ENCODE measurements at regions not wholly inside any gene's neighbourhood (a gene's known extent, or its start where the extent isn't known, plus 50 kb on each side); places are given as distances from the start of the nearest gene placed in this dataset.

DNA sequence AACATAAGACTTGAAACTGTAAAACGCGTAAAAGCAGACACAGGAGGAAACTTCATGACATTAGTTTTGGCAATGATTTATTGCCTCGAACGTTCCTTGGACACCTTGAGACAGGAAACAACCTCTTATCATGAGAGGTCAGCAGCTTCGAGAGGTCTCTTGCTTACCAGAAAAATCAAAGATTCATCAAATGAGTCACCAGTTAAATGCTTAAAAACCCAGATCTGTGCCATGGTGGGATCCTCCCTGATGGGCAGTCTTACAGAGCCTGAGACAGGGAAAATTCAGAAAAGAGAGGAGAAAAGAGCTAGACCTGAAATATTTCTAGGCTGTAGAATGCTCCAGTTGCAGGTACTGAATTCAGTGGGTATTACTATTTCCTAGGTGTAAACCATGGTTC lies 1093.9 kb downstream of the AACS start:
- H3K27me3 Mint-ChIP-seq (ENCODE audit: unreplicated experiment), result no peaks in the 10 kb centered on the region
- DNase-seq (ENCODE audit: extremely low spot score, unreplicated experiment), result no peak
- no peaks in the 10 kb centered on the region for H3K36me3 Mint-ChIP-seq (ENCODE audit: unreplicated experiment)
- H3K27ac Mint-ChIP-seq (ENCODE audit: unreplicated experiment), result no peak overlapping the region
- H3K4me1 Mint-ChIP-seq (ENCODE audit: unreplicated experiment), result no peaks in the 10 kb centered on the region
- TF ChIP-seq, protein P1, sequence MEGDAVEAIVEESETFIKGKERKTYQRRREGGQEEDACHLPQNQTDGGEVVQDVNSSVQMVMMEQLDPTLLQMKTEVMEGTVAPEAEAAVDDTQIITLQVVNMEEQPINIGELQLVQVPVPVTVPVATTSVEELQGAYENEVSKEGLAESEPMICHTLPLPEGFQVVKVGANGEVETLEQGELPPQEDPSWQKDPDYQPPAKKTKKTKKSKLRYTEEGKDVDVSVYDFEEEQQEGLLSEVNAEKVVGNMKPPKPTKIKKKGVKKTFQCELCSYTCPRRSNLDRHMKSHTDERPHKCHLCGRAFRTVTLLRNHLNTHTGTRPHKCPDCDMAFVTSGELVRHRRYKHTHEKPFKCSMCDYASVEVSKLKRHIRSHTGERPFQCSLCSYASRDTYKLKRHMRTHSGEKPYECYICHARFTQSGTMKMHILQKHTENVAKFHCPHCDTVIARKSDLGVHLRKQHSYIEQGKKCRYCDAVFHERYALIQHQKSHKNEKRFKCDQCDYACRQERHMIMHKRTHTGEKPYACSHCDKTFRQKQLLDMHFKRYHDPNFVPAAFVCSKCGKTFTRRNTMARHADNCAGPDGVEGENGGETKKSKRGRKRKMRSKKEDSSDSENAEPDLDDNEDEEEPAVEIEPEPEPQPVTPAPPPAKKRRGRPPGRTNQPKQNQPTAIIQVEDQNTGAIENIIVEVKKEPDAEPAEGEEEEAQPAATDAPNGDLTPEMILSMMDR (IDR thresholded peaks at IDR 0.05), result no peak
- no peak overlapping the region for H3K4me3 Mint-ChIP-seq (ENCODE audit: unreplicated experiment)
- H3K9me3 Mint-ChIP-seq (ENCODE audit: unreplicated experiment), result peaks cover 67% of the 10 kb centered on the region

DNA sequence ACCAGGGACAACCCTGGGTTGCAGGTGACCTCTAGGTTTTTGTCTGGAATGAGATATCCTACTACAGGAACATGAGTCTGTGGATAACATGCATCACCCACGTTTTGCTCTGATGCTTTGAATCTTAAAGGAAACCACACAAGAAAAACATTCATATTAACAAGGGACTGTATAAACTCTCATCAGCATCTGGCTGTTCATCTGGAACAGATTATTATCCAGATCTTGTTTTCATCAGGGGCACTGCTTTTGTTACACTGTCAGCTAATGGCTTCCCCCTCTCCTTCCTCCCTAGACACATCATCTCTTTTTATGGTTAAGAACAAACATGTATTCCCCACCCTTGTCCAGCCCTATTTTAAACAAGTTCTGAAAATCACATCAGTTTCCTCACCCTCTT lies 1095.7 kb downstream of the AACS start:
- peaks cover 67% of the 10 kb centered on the region for H3K9me3 Mint-ChIP-seq (ENCODE audit: unreplicated experiment)
- TF ChIP-seq, protein P1 (IDR thresholded peaks at IDR 0.05), result no peak
- no peaks in the 10 kb centered on the region for H3K36me3 Mint-ChIP-seq (ENCODE audit: unreplicated experiment)
- no peak for DNase-seq (ENCODE audit: extremely low spot score, unreplicated experiment)
- no peak overlapping the region for H3K4me3 Mint-ChIP-seq (ENCODE audit: unreplicated experiment)
- no peak overlapping the region for H3K27ac Mint-ChIP-seq (ENCODE audit: unreplicated experiment)
- no peaks in the 10 kb centered on the region for H3K27me3 Mint-ChIP-seq (ENCODE audit: unreplicated experiment)
- H3K4me1 Mint-ChIP-seq (ENCODE audit: unreplicated experiment), result no peaks in the 10 kb centered on the region

DNA sequence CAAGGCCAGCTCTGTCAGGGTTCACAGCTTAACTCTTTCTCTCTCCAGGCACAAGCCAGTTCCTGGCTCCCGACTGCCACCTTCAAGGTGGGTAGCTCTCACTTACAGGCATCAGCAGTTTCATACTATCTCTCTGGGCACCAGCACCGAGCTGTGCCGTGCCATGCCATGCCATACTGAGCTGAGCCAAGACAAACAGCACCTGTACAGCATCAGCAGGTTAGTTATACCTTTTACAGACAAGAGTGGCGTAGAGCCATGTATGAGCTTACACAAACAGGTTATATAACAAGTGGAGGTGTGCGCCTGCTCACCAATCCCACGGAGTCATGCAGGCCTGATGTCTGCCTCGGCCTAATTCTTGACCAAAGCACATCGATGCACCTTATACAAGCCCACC lies 1098.7 kb downstream of the AACS start:
- peaks cover 62% of the 10 kb centered on the region for H3K9me3 Mint-ChIP-seq (ENCODE audit: unreplicated experiment)
- H3K27ac Mint-ChIP-seq (ENCODE audit: unreplicated experiment), result no peak overlapping the region
- TF ChIP-seq, protein P1 (IDR thresholded peaks at IDR 0.05), result no peak
- H3K4me3 Mint-ChIP-seq (ENCODE audit: unreplicated experiment), result no peak overlapping the region
- no peaks in the 10 kb centered on the region for H3K36me3 Mint-ChIP-seq (ENCODE audit: unreplicated experiment)
- H3K27me3 Mint-ChIP-seq (ENCODE audit: unreplicated experiment), result no peaks in the 10 kb centered on the region
- no peak for DNase-seq (ENCODE audit: extremely low spot score, unreplicated experiment)
- H3K4me1 Mint-ChIP-seq (ENCODE audit: unreplicated experiment), result no peaks in the 10 kb centered on the region

DNA sequence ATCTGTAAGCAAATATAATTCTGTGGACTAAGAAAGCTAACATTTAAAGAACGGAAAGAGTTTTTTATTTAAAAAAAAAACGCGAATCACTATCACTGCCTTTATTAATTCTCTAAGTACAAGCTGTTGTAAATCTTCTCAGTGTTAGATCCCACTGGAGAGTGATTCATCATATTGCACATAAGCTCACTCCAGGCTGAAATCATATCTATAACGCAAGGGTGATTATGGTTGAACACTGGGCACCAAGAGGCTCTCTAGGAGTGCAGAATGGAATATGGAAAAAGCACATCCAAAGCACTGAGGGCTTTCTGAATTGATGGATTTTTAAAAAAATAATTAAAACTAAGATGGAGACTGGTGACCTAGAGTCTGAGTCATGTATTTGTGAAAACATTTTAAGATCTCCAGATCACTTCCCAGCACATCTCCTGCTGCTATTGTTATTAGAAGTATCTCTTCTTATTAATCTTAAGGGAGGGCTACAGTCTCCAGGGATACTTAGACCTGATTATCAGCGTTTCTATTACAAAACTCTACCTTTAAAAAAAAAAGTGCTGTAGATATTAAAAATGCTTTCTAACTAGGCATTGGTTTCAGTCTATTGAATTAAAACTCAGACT lies 1106.8 kb downstream of the AACS start:
- TF ChIP-seq, protein P1 (IDR thresholded peaks at IDR 0.05), result no peak
- H3K9me3 Mint-ChIP-seq (ENCODE audit: unreplicated experiment), result peaks cover 20% of the 10 kb centered on the region
- H3K27ac Mint-ChIP-seq (ENCODE audit: unreplicated experiment), result no peak overlapping the region
- no peak overlapping the region for H3K4me3 Mint-ChIP-seq (ENCODE audit: unreplicated experiment)
- no peak for DNase-seq (ENCODE audit: extremely low spot score, unreplicated experiment)
- H3K27me3 Mint-ChIP-seq (ENCODE audit: unreplicated experiment), result no peaks in the 10 kb centered on the region
- H3K36me3 Mint-ChIP-seq (ENCODE audit: unreplicated experiment), result no peaks in the 10 kb centered on the region
- H3K4me1 Mint-ChIP-seq (ENCODE audit: unreplicated experiment), result no peaks in the 10 kb centered on the region

DNA sequence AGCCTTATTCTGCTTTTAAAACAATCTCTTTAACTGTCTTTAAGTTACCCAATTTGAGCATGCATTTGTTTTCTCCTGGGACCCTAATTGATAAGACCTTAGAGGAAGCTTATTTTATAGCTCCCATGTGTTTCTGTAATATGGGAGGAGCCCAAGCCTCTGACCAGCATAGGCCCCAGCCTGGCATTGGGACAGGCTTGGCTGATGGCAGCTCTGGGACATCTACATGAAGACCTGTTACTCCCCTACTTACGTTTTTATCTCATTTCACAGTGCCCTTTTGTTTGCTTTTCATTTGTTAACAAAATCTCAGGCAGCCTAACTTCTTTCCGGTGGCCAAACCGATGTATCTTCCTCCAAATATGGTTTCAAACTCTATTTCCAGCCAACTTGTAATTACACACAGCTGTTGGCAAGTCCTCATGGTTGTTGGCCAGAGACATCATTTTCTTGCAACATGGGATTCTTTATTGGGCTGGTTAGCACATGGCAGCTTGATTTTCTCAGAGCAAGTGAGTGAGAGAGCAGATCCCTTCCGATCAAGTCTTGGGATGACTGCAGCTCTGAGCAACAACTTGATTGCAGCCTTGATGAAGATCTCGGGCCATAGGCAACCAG lies 1117.5 kb downstream of the AACS start:
- H3K36me3 Mint-ChIP-seq (ENCODE audit: unreplicated experiment), result no peaks in the 10 kb centered on the region
- no peak for DNase-seq (ENCODE audit: extremely low spot score, unreplicated experiment)
- no peak overlapping the region for H3K4me3 Mint-ChIP-seq (ENCODE audit: unreplicated experiment)
- H3K27me3 Mint-ChIP-seq (ENCODE audit: unreplicated experiment), result no peaks in the 10 kb centered on the region
- H3K27ac Mint-ChIP-seq (ENCODE audit: unreplicated experiment), result no peak overlapping the region
- H3K4me1 Mint-ChIP-seq (ENCODE audit: unreplicated experiment), result no peaks in the 10 kb centered on the region
- TF ChIP-seq, protein P1 (IDR thresholded peaks at IDR 0.05), result no peak
- H3K9me3 Mint-ChIP-seq (ENCODE audit: unreplicated experiment), result peaks cover 49% of the 10 kb centered on the region

Measured in osteocyte (in vitro differentiated cells).